SK-N-SH (cell line): ENCODE measurements at regions not wholly inside any gene's neighbourhood (a gene's known extent, or its start where the extent isn't known, plus 50 kb on each side); places are given as distances from the start of the nearest gene placed in this dataset.

ENCODE experiments used
- EP300 ChIP-seq, 2 experiments: IDR thresholded peaks; 2 replicates each; pipeline versions ENCODE4 v1.4.0 to v1.6.1; 2012; ENCODE audit warnings: borderline replicate concordance in 1 of 2, low read depth in 1 of 2, low read length in 1 of 2
- FOSL2 ChIP-seq: IDR thresholded peaks from 2 replicates; pipeline ENCODE4 v1.4.0; 2012; ENCODE audit warnings: low read depth, mild to moderate bottlenecking, moderate library complexity, borderline replicate concordance
- POLR2AphosphoS5 ChIP-seq: IDR thresholded peaks from 2 replicates; pipeline ENCODE4 v1.6.1; 2012; ENCODE audit warnings: low read depth, low read length
- RAD21 ChIP-seq: IDR thresholded peaks from 2 replicates; pipeline ENCODE4 v1.6.1; 2012; ENCODE audit warnings: mild to moderate bottlenecking, low read length
- SIN3A ChIP-seq: IDR thresholded peaks from 2 replicates; pipeline ENCODE4 v1.6.1; 2012; ENCODE audit warnings: low read depth, mild to moderate bottlenecking, low read length, moderate library complexity, borderline replicate concordance
- TF ChIP-seq, protein P1 (sequence below): fragments of 200-600 bp; sonication (generic); IDR thresholded peaks from 2 replicates; pipeline ENCODE4 v1.6.1; 2017; ENCODE audit warnings: antibody characterized with exemption, mild to moderate bottlenecking, moderate library complexity
- TF ChIP-seq, protein P2 (sequence below): IDR thresholded peaks from 2 replicates; pipeline ENCODE4 v1.4.0; 2012; ENCODE audit warnings: low read depth, borderline replicate concordance

GRCh38 chr3:59404851-59405250 is 355.0 kb upstream of the CFAP20DC start:
- TF ChIP-seq EP300 (IDR thresholded peaks at IDR 0.05; ENCODE audit: borderline replicate concordance in 1 of 2, low read depth in 1 of 2, low read length in 1 of 2): no peak
- TF ChIP-seq, protein P1, sequence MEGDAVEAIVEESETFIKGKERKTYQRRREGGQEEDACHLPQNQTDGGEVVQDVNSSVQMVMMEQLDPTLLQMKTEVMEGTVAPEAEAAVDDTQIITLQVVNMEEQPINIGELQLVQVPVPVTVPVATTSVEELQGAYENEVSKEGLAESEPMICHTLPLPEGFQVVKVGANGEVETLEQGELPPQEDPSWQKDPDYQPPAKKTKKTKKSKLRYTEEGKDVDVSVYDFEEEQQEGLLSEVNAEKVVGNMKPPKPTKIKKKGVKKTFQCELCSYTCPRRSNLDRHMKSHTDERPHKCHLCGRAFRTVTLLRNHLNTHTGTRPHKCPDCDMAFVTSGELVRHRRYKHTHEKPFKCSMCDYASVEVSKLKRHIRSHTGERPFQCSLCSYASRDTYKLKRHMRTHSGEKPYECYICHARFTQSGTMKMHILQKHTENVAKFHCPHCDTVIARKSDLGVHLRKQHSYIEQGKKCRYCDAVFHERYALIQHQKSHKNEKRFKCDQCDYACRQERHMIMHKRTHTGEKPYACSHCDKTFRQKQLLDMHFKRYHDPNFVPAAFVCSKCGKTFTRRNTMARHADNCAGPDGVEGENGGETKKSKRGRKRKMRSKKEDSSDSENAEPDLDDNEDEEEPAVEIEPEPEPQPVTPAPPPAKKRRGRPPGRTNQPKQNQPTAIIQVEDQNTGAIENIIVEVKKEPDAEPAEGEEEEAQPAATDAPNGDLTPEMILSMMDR: no peak
- TF ChIP-seq, protein P2, sequence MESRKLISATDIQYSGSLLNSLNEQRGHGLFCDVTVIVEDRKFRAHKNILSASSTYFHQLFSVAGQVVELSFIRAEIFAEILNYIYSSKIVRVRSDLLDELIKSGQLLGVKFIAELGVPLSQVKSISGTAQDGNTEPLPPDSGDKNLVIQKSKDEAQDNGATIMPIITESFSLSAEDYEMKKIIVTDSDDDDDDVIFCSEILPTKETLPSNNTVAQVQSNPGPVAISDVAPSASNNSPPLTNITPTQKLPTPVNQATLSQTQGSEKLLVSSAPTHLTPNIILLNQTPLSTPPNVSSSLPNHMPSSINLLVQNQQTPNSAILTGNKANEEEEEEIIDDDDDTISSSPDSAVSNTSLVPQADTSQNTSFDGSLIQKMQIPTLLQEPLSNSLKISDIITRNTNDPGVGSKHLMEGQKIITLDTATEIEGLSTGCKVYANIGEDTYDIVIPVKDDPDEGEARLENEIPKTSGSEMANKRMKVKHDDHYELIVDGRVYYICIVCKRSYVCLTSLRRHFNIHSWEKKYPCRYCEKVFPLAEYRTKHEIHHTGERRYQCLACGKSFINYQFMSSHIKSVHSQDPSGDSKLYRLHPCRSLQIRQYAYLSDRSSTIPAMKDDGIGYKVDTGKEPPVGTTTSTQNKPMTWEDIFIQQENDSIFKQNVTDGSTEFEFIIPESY: no peak
- no peak for TF ChIP-seq RAD21
- no peak for TF ChIP-seq FOSL2
- TF ChIP-seq SIN3A: no peak
- TF ChIP-seq POLR2AphosphoS5: no peak
